Activated naive CD8-positive, alpha-beta T cell treated with anti-CD3 and anti-CD28 coated beads for 36 hours (primary cell): ENCODE measurements at regions not wholly inside any gene's neighbourhood (a gene's known extent, or its start where the extent isn't known, plus 50 kb on each side); places are given as distances from the start of the nearest gene placed in this dataset.
"Not testable (repeated sequence)": the region's sequence is repeated elsewhere in the genome, so short reads cannot be mapped to it uniquely, and the experiment has no call there.

Source experiments
- DNase-seq: peaks from one replicate; pipeline ENCODE4 v3.0.0; 2021
- H3K27ac Mint-ChIP-seq: one replicate; pipeline ENCODE4 v1.8.0; 2022; ENCODE audit warnings: mild to moderate bottlenecking, moderate library complexity, mixed read lengths
- H3K27me3 Mint-ChIP-seq: one replicate; pipeline ENCODE4 v1.8.0; 2022; ENCODE audit warnings: mild to moderate bottlenecking, mixed read lengths
- H3K36me3 Mint-ChIP-seq: one replicate; pipeline ENCODE4 v1.8.0; 2021; ENCODE audit warnings: mild to moderate bottlenecking, mixed read lengths
- H3K4me1 Mint-ChIP-seq: one replicate; pipeline ENCODE4 v1.8.0; 2021; ENCODE audit warnings: mixed read lengths
- H3K4me3 Mint-ChIP-seq: one replicate; pipeline ENCODE4 v1.8.0; 2022; ENCODE audit warnings: mild to moderate bottlenecking, moderate library complexity, mixed read lengths
- H3K9me3 Mint-ChIP-seq: one replicate; pipeline ENCODE4 v1.8.0; 2022; ENCODE audit warnings: mixed read lengths

DNA sequence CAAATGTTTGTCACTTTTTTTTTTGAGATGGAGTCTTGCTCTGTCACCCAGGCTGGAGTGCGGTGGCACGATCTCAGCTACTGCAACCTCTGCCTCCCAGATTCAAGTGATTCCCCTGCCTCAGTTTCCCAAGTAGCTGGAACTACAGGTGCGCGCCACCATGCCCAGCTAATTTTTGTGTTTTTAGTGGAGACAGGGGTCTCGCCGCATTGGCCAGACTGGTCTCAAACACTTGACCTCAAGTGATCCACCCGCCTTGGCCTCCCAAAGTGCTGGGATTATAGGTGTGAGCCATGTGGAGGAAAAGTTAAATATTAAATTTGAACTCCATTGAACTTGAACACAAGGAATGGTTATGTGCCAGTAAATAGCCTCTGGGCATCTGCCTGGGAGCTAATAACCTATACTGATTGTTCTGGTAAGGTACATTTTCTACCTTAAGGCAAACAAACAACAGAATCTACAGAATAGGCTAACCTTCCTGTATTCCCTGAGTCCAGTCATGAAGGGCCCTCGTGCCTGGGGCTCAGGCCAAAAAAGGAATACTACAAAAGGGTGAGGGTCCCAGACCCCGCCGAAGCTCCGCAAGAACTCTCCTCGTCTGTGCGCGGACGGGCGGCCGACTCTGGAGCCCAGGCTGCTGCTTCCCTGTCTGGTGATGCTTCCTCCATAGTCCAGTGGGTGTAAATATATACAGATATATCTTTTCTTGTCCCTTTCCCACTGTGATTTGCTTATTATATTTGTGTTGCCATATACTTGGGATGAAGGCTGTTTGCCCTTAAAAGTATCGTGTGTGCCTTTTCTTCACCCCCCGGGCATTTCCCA lies 74.0 kb upstream of the EIF5 start:
- H3K9me3 Mint-ChIP-seq: no peaks in the 10 kb centered on the region
- no peaks in the 10 kb centered on the region for H3K36me3 Mint-ChIP-seq
- H3K27ac Mint-ChIP-seq: no peak overlapping the region
- no peak overlapping the region for H3K4me3 Mint-ChIP-seq
- peaks cover 6% of the 10 kb centered on the region for H3K4me1 Mint-ChIP-seq
- DNase-seq: no peak
- peaks cover 40% of the 10 kb centered on the region for H3K27me3 Mint-ChIP-seq

DNA sequence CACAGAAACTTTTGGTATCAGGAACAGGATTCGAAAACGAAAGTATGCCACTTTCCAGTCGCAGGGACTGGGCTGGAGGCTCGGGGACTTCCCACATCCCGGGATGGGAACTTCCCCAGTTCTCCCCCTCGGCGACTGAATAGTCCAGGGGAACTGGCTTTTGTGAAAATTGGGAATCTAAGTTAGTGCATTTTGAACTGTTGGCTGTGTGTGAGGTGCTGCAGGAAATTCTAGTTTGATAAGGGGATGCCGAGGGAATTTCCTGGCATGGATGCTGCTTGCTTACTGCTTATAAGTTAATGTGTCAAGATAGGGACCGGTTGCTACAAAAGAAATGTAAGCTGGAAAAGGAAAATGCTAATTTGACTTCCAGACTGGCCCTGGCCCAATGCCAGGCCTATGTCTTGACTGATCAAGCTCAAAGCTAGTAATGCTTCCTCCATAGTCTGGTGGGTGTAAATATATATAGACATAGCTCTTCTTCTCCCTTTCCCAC lies 73.4 kb upstream of the EIF5 start:
- H3K27ac Mint-ChIP-seq: no peak overlapping the region
- H3K4me3 Mint-ChIP-seq: no peak overlapping the region
- no peaks in the 10 kb centered on the region for H3K9me3 Mint-ChIP-seq
- DNase-seq: no peak
- no peaks in the 10 kb centered on the region for H3K36me3 Mint-ChIP-seq
- peaks cover 6% of the 10 kb centered on the region for H3K4me1 Mint-ChIP-seq
- peaks cover 41% of the 10 kb centered on the region for H3K27me3 Mint-ChIP-seq

DNA sequence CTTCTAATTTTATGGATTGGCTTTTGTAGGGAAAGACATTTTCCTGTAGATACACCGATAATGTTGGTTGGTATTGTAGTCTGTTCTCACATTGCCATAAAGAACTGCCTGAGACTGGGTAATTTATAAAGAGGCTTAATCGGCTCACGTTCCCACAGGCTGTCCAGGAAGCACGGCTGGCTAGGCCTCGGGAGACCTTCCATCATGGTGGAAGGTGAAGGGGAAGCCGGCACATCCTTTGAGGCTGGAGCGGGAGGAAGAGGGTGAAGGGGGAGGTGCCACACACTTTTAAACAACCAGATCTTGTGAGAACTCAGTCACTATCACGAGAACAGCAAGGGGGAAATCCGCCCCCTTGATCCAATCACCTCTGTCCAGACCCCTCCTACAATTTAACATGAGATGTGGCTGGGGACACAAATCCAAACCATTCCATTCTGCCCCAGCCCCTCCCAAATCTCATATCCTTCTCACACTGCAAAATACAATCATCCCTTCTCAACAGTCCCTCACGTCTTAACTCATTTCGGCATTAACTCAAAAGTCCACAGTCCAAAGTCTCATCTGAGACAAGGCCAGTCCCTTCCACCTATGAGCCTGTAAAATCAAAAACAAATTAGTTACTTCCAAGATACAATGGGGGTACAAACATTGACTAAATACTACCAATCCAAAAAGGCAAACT lies 66.7 kb upstream of the EIF5 start:
- no peaks in the 10 kb centered on the region for H3K36me3 Mint-ChIP-seq
- H3K27me3 Mint-ChIP-seq: peaks cover 68% of the 10 kb centered on the region
- DNase-seq: no peak
- no peaks in the 10 kb centered on the region for H3K9me3 Mint-ChIP-seq
- H3K4me3 Mint-ChIP-seq: no peak overlapping the region
- no peak overlapping the region for H3K27ac Mint-ChIP-seq
- H3K4me1 Mint-ChIP-seq: no peaks in the 10 kb centered on the region

DNA sequence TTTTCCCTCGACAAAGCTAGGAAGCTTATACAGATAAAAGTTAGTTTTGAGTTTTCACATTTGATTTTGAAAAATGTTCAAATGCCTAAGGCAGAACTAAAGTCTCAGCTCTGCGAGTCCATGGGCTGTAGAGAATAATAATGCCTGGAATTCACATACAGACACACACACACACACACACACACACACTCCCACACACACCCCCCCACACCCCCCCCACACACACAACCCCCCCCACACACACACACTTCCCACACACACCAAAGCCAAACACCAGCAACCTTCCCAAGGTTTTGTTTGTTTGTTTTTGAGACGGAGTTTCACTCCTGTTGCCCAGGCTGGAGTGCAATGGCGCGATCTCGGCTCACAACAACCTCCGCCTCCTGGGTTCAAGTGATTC lies 62.8 kb upstream of the EIF5 start:
- Mint-ChIP-seq H3K27me3 (peaks cover 70% of the 10 kb centered on the region), H3K27ac (no peak overlapping the region), H3K4me1 (no peaks in the 10 kb centered on the region), H3K36me3 (no peaks in the 10 kb centered on the region), H3K4me3 (no peak overlapping the region), H3K9me3 (no peaks in the 10 kb centered on the region)
- no peak for DNase-seq

DNA sequence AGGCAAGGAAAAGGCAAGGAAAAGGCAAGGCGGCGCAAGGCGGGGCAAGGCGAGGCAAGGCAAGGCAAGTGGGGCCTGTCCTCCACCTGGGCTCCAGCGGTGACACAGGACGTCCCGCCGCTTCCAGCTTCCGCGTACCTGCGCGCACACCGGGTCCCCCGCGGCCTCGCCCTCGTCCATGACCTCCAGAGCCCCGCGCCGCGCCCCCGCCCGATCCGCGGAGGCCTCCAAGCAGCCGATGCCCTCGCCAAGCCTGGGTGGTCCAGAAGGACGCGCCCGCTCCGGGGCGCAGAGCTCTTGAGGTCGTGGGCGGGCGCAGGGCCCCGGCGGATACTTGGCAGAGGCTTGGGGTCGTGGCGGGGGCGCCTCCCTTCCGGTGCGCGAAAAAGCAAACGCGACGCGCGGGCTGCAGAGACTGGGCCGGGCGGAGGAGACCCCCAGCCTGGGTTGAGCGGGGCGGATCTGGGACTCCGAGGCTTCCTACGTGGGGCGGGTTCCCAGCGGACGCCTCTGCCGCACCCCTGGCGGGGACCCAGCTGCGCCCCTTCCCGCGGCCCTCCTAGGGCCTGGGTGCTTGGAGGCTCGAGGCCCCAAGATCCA lies 60.8 kb upstream of the EIF5 start:
- Mint-ChIP-seq H3K27me3 (peaks cover 69% of the 10 kb centered on the region), H3K36me3 (no peaks in the 10 kb centered on the region), H3K4me1 (no peaks in the 10 kb centered on the region), H3K9me3 (no peaks in the 10 kb centered on the region), H3K27ac (no peak overlapping the region), H3K4me3 (no peak overlapping the region)
- DNase-seq: peak; percentile 13

DNA sequence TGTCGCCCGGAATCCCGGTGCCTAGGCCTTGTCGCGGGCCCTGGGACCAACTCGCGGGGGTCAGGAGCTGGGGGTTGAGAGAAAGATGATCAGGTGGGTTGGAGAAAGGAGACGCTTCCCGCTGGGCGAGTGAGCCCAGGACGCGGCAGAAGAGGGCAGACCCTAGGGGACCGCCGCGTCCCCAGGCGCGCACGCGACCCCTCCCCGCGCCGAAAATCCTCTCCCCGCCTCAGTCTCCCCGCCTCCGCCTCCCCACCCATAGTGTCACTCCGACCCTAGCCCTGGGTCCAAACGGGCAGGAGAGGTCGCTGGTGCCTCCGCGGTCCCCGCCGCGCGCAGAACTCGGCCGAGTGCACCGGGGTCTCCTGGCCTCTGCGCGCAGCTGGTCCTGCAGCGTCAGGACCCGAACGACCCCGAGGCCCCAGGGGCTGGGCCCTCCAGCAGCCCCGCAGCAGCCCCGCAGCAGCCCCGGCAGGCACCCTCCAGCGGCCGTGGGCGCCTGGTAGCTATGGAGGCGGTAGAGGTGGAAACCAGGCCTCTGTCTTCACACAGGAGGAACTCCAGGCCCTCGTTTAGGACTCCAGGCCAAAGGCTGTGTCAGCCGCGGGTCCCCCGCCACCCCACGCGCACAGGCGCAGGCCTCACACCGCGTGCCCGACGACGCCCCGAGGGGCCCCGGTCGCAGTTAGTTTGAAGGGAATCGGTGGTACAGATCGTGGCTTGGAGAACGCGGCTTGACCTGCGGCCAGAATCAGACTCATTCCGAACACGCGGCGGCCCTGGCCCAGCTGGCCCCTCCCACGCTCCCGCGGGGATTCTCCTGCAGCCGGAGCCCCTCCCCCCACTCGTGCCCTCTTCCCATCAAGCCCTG lies 60.1 kb upstream of the EIF5 start:
- Mint-ChIP-seq H3K4me3 (no peak overlapping the region), H3K9me3 (no peaks in the 10 kb centered on the region), H3K27ac (no peak overlapping the region), H3K36me3 (no peaks in the 10 kb centered on the region), H3K27me3 (peaks cover 71% of the 10 kb centered on the region), H3K4me1 (no peaks in the 10 kb centered on the region)
- no peak for DNase-seq

DNA sequence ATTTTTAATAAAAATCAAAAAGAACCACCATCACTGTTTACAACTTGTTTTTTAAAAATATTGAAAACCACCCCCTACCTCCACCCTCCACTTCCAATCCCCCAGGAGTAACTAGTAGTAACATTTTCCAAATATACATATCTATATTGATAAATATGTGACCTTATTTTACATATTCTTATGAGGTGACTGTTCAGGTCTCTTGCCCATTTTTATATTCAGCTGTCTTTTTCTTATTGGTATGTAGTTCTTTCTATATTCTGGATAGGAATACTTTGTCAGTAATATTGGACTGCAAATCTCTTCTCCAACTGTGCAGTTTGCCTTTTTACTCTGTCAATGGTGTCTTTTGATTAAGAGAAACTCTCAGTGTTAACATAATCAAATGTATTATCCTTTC lies 59.0 kb upstream of the EIF5 start:
- Mint-ChIP-seq H3K27me3 (peaks cover 74% of the 10 kb centered on the region), H3K36me3 (no peaks in the 10 kb centered on the region), H3K4me1 (peaks cover under 1% of the 10 kb centered on the region), H3K4me3 (no peak overlapping the region), H3K27ac (no peak overlapping the region), H3K9me3 (no peaks in the 10 kb centered on the region)
- DNase-seq: no peak

DNA sequence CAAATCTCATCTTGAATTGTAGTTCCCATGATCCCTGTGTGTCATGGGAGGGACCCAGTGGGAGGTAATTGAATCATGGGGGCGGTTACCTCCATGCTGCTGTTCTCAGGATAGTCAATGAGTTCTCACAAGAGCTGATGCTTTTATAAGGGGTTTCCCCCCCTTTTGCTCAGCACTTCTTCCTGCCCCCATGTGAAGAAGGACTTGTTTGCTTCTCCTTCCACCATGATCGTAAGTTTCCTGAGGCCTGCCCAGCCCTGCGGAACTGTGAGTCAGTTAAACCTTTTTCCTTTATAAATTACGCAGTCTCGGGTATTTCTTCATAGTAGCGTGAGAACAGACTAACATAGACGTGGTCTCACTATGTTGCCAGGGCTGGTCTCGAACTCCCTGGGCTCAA lies 56.1 kb upstream of the EIF5 start:
- Mint-ChIP-seq H3K36me3 (peaks cover 1% of the 10 kb centered on the region), H3K27me3 (peaks cover 81% of the 10 kb centered on the region), H3K4me1 (peaks cover 8% of the 10 kb centered on the region), H3K4me3 (no peak overlapping the region), H3K9me3 (no peaks in the 10 kb centered on the region), H3K27ac (no peak overlapping the region)
- no peak for DNase-seq

DNA sequence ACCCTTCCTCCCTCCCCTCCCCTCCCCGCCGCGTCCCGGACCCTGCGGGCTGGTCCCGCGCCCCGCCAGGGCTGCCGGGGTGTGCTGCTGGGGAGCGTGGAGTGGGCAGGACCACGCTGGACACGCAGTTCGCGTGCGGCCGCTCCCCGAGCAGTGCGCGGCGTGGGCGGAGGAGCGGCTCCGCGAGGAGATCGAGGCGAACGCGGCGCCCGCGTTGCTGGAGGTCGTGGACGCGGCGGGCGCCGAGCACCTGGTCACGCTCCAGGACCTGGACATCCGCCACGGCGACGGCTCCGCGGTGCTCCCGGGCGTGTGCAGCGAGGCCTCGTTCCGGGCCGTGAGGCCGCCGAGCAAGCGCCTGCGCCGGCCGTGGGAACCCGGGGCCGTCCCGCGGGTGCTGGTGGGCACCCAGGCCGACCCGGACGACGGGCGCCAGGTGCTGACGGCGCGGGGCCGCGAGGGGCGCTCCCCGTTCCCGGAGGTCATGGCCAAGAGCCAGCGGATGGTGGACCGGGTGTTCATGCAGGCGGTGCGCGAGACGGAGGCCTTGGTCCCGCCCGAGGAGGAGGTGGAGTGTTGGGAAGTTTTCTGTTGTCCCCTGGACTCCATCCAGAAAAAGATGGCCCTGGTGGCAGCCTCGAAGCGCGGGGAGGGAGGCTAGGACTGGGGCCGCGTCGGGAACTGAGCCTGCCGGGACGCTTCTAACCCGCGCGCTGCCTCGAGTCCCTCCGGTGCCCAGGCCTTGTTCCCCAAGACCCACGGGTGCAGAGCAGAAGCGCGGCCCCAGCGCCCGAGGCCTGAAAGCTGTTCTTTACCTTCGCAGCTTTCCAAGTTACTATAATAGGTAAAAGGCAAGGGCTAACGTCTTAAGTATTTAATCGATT lies 54.7 kb upstream of the EIF5 start:
- no peaks in the 10 kb centered on the region for H3K9me3 Mint-ChIP-seq
- H3K4me1 Mint-ChIP-seq: peaks cover 8% of the 10 kb centered on the region
- H3K27me3 Mint-ChIP-seq: peaks cover 85% of the 10 kb centered on the region
- peak overlapping the region; percentile 4 for H3K4me3 Mint-ChIP-seq
- DNase-seq: no peak
- H3K36me3 Mint-ChIP-seq: peaks cover 1% of the 10 kb centered on the region
- H3K27ac Mint-ChIP-seq: no peak overlapping the region

DNA sequence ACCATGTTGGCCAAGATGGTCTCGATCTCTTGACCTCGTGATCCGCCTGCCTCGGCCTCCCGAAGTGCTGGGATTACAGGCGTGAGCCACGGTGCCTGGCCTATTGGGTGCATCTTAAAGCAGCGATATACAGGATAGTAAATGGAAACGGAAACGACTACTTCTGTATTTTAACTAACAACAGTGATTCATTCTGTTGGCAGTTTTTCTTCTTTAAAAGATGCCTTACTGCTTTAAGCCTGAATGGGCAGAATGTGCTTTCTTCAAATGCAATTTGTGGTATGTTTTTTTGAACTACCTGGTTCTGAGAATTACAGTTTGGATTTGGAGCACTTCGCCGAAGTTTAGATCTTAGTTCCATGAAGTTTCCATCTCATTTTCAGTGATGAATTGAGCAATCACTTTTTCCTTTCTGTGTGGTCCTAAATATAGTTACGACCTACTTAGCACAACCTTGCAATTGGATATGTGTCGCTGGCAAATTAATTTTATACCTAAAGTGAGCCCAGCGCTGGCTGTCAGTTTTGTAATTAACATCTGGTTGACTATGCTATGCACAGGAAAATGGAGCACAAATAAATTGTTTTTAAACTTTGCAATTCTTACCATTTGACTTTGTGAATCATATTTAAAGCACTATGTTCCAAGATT lies 53.6 kb upstream of the EIF5 start:
- Mint-ChIP-seq H3K4me3 (no peak overlapping the region), H3K36me3 (peaks cover 1% of the 10 kb centered on the region), H3K4me1 (peaks cover 8% of the 10 kb centered on the region), H3K9me3 (no peaks in the 10 kb centered on the region), H3K27ac (no peak overlapping the region), H3K27me3 (peaks cover 83% of the 10 kb centered on the region)
- DNase-seq: no peak

DNA sequence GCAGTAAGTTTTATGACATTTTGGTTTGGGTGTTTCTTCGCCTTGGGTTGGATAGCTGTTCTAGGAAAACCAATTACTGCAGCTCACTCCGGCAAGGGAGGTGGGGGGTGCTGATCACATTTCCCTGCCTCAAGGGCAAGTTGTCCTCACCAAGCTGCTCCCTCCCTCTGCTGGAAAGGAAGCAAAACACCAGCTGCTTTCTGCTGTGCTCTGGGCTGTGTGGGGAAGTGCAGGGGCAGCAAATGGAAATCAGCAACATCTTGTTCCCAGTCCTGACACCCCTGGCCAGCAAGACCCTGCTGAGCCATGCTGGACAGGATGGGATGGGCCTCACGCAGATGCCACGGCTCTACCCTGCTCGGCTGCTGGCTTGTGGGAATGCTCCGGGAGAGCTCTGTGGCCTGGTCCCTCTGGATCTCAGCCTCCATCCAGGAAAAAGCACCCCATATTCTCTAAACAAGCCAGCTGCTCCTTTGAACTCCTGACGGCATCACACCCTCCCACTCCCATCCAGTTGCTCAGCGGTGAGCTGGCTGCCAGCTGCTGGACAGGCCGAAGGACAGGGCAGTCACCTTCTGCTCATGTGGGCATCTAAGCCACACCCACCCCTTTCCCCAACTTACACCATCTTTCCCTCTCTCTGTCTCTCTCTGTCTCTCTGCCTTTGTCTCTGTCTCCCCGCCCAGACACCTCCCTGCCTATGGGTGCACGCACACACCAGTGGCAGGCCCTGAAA lies 52.4 kb upstream of the EIF5 start:
- Mint-ChIP-seq H3K4me3 (no peak overlapping the region), H3K4me1 (peaks cover 8% of the 10 kb centered on the region), H3K27ac (no peak overlapping the region), H3K27me3 (peaks cover 81% of the 10 kb centered on the region), H3K36me3 (peaks cover 1% of the 10 kb centered on the region), H3K9me3 (no peaks in the 10 kb centered on the region)
- no peak for DNase-seq

DNA sequence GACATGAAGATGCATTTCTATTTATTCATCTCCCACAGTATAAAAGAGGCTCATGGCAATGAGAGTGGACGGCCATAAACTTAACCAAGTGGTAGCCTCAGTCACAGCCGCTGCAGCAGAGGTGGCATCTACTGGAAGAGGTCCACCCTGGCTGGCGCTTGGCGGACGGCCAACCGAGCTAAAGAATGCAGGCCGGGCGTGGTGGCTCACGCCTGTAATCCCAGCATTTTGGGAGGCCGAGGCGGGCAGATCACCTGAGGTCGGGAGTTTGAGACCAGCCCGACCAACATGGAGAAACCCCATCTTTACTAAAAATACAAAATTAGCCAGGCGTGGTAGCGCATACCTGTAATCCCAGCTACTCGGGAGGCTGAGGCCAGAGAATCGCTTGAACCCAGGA lies 51.7 kb upstream of the EIF5 start:
- H3K4me1 Mint-ChIP-seq, H3K4me3 Mint-ChIP-seq: not testable (repeated sequence)

DNA sequence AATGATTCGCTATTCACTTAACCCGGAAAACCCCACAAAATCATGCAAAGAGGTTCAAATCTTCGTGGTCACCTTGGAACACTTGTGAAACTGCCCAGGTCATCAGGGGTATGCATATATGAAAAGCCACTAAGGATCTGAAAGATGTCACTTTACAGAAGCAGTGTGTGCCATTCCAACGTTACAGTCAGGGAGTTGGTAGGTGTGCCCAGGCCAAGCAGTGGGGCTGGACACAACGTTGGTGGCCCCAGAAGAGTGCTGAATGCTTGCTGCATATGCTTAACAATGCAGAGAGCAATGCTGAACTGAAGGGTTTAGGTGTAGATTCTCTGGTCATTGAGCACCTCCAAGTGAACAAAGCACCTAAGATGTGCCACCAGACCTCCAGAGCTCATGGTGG lies 51.1 kb upstream of the EIF5 start:
- no peaks in the 10 kb centered on the region for H3K9me3 Mint-ChIP-seq
- no peak overlapping the region for H3K27ac Mint-ChIP-seq
- H3K4me1 Mint-ChIP-seq: peaks cover 8% of the 10 kb centered on the region
- no peak for DNase-seq
- H3K36me3 Mint-ChIP-seq: peaks cover 1% of the 10 kb centered on the region
- no peak overlapping the region for H3K4me3 Mint-ChIP-seq
- peaks cover 75% of the 10 kb centered on the region for H3K27me3 Mint-ChIP-seq

More for the DNA sequence above, 51.7 kb upstream of the EIF5 start:
- H3K9me3 Mint-ChIP-seq, DNase-seq, H3K36me3 Mint-ChIP-seq, H3K27ac Mint-ChIP-seq: not testable (repeated sequence)
- H3K27me3 Mint-ChIP-seq: peaks cover 80% of the 10 kb centered on the region
